Adrenal gland (tissue), 9 donors: ENCODE measurements at regions not wholly inside any gene's neighbourhood (a gene's known extent, or its start where the extent isn't known, plus 50 kb on each side); places are given as distances from the start of the nearest gene placed in this dataset.
"Not testable (repeated sequence)": the region's sequence is repeated elsewhere in the genome, so short reads cannot be mapped to it uniquely, and the experiment has no call there.

Source experiments
- DNase-seq, 7 donors: peaks; one replicate each; pipeline ENCODE4 v3.0.0-alpha.2; 2019 to 2020
- H3K27ac ChIP-seq, 5 donors: fragments of 200-600 bp; sonication (generic) in 4 of 5; 1 replicate in 3 of 5; 2 replicates in 2 of 5; pipeline versions ENCODE4 v1.5.1 to v1.8.0; 2016 to 2020; ENCODE audit warnings: mild to moderate bottlenecking in 1 of 5
- H3K27me3 ChIP-seq: fragments of 200-600 bp; 2 replicates; pipeline ENCODE4 v1.8.0; 2021
- H3K36me3 ChIP-seq, 2 donors: fragments of 200-600 bp; replicated peaks in 1 of 2; 1 replicate in 1 of 2; 2 replicates in 1 of 2; pipeline versions ENCODE4 v1.5.1 to v1.8.0; 2018 to 2022
- H3K4me1 ChIP-seq, 2 donors: fragments of 200-600 bp; replicated peaks in 1 of 2; 1 replicate in 1 of 2; 2 replicates in 1 of 2; pipeline versions ENCODE4 v1.5.1 to v1.8.0; 2018 to 2021
- H3K4me3 ChIP-seq, 4 donors: fragments of 200-600 bp; sonication (generic) in 3 of 4; one replicate each; pipeline ENCODE4 v1.5.1; 2016 to 2018
- H3K9me3 ChIP-seq, 3 donors: fragments of 200-600 bp; sonication (generic) in 1 of 3; replicated peaks in 1 of 3; 1 replicate in 2 of 3; 2 replicates in 1 of 3; pipeline versions ENCODE4 v1.5.1 to v1.8.0; 2016 to 2021
- POLR2A ChIP-seq, 2 donors: fragments of 450-650 bp; IDR thresholded peaks; one replicate each; pipeline ENCODE4 v1.6.1; 2017; ENCODE audit warnings: antibody characterized with exemption in 2 of 2, mild to moderate bottlenecking in 2 of 2, moderate library complexity in 1 of 2
- whole genome bisulfite sequencing, 4 donors: extraction: QIAGEN DNeasy Blood & Tissue Kit in 2 of 4; methylation state at CpG; one replicate each; pipeline versions ENCODE4 v1.1.5 to v1.1.7; 2013 to 2017; 5-methylcytosine and 5-hydroxymethylcytosine counted together
- intact Hi-C, 2 donors: fragments of 100-400 bp; cut with DNase I; formaldehyde crosslinking; loops; one replicate each; pipeline versions ENCODE4 v1.14.1 to v1.15.0; 2022 to 2023
- TF ChIP-seq, protein P1 (sequence below), 6 experiments: fragments of 450-650 bp in 4 of 6; fragments of 200-600 bp in 2 of 6; sonication (generic) in 1 of 6; IDR thresholded peaks; 1 replicate in 5 of 6; 2 replicates in 1 of 6; pipeline versions ENCODE4 v1.5.1 to v1.8.0; 2016 to 2021; ENCODE audit warnings: antibody characterized with exemption in 6 of 6, mild to moderate bottlenecking in 2 of 6, moderate library complexity in 1 of 6
- donor health status: healthy with polysubstance abuse.
- donor health status: Bipolar disorder and iron deficiency.
- donor health status: DM: yes; HTN: yes; CAD: no.
- donor health status: DM: no; HTN: no; CAD: no.
- donor health status: DM: no; HTN: no; CAD: no.

DNA sequence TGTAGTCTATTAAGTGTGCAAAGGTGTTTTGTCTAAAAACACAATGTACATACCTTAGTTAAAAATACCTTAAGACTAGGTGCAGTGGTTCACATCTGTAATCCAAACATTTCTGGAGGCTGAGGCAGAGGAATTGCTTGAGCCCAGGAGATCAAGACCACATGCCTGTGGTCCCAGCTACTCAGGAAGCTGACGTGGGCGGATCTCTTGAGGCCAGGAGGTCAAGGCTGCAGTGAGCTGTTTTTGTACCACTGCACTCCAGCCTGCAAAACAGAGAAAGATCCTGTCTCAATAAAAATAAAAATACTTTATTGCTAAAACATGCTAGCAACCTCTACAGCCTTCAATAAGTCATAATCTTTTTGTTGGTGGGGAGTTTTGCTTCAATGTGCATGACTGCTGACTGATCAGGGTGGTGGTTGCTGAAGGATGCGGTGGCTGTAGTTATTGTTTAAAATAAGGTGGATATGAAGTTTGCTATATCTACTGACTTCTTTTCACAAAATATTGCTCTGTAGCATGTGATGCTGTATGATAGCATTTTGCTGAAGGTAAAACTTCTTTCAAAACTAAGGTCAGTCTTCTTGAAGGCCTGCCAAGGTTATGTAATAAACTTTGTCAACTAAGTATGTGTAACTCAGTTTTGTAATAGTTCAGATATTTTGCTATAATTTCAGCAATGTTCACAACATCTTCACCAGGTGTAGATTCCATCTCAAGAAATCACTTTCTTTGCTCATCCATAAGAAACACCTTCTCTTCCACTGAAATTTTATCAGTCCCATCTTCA is 1238.0 kb upstream of the NRXN1 start:
- Histone ChIP-seq H3K27ac (no peak overlapping the region), H3K27me3 (no peaks in the 10 kb centered on the region), H3K36me3 (no peaks in the 10 kb centered on the region), H3K4me3 (no peak overlapping the region), H3K9me3 (no peaks in the 10 kb centered on the region), H3K4me1 (no peaks in the 10 kb centered on the region)
- no peak for DNase-seq
- 47 to 59% (median 51%) methylated on average over 3 of the region's 3 CpGs for whole genome bisulfite sequencing, 4 donors
- TF ChIP-seq, protein P1, sequence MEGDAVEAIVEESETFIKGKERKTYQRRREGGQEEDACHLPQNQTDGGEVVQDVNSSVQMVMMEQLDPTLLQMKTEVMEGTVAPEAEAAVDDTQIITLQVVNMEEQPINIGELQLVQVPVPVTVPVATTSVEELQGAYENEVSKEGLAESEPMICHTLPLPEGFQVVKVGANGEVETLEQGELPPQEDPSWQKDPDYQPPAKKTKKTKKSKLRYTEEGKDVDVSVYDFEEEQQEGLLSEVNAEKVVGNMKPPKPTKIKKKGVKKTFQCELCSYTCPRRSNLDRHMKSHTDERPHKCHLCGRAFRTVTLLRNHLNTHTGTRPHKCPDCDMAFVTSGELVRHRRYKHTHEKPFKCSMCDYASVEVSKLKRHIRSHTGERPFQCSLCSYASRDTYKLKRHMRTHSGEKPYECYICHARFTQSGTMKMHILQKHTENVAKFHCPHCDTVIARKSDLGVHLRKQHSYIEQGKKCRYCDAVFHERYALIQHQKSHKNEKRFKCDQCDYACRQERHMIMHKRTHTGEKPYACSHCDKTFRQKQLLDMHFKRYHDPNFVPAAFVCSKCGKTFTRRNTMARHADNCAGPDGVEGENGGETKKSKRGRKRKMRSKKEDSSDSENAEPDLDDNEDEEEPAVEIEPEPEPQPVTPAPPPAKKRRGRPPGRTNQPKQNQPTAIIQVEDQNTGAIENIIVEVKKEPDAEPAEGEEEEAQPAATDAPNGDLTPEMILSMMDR (IDR thresholded peaks at IDR 0.05) = no peak
- no peak for TF ChIP-seq POLR2A (IDR thresholded peaks at IDR 0.05)
- intact Hi-C loops = no loop called here

DNA sequence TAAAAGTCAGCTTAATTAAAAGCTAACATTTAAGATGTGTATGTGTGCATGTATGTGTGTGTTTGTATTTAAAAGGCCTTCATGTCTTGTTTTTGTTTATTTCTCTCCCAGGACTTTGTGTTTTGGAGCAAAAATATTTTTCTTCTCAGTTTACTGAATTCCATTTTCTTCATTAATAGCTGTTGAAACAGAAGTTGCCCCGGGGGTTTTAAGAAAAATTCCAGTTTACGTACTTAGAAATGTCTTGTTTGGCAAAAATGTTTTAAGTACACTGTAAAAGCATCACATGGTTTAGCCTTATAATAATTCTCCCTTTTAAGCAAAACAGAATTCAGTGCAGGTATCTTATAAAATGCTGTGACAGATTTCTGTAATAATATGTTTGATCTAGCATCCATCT is 1233.0 kb upstream of the NRXN1 start:
- Histone ChIP-seq H3K9me3 (no peaks in the 10 kb centered on the region), H3K27me3 (no peaks in the 10 kb centered on the region), H3K4me3 (no peak overlapping the region), H3K27ac (no peak overlapping the region), H3K36me3 (no peaks in the 10 kb centered on the region), H3K4me1 (no peaks in the 10 kb centered on the region)
- intact Hi-C loops = no loop called here
- TF ChIP-seq POLR2A (IDR thresholded peaks at IDR 0.05) = no peak
- TF ChIP-seq, protein P1 (IDR thresholded peaks at IDR 0.05) = no peak
- DNase-seq = no peak
- WGBS, 4 donors = 63 to 94% (median 79%) methylated on average over 2 of the region's 2 CpGs

DNA sequence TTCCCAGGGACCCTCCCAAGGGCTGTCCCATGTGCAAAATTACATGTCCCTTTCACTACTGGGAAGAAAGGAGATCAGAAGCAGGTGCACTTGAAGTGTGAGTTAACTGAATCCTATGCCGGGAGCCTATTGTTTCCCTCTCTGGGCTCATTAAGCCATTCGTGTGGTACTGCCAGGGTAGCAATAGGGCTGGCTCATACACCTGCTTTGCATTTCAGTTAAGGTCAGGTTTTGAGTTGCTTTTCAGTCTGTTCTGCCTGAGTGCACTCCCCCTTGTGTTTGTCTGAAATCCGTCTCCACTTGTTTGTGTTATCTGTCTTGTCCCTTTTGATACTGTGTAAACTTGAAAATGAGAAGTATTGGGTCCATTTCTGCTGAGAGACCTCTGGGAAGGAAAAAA is 1232.6 kb upstream of the NRXN1 start:
- Histone ChIP-seq H3K4me3 (no peak overlapping the region), H3K36me3 (no peaks in the 10 kb centered on the region), H3K4me1 (no peaks in the 10 kb centered on the region), H3K27me3 (no peaks in the 10 kb centered on the region), H3K27ac (no peak overlapping the region), H3K9me3 (no peaks in the 10 kb centered on the region)
- intact Hi-C loops = no loop called here
- TF ChIP-seq POLR2A (IDR thresholded peaks at IDR 0.05) = no peak
- TF ChIP-seq, protein P1 (IDR thresholded peaks at IDR 0.05) = no peak
- WGBS, 4 donors = 66 to 84% (median 79%) methylated on average over 3 of the region's 3 CpGs
- DNase-seq = no peak

DNA sequence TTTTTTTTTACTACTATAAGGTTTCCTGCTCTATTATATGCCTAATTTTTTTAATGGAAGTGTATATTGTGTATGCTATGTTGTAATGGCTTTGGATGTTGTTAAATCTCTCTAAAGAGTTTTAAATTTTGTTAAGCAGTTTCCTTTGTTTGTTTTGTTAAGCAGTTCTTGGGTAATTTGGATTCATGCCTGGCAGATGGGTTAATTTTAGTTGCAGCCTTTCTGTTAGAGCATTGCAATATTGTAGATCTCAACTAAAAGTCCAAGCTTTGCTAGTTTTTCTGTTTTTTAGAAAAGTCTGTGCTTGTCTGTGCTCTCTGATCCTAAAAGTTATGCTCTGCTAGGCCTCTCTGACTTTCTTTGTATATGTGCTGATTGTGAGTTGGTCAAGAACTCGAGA is 1229.0 kb upstream of the NRXN1 start:
- Histone ChIP-seq H3K9me3 (no peaks in the 10 kb centered on the region), H3K4me3 (no peak overlapping the region), H3K27me3 (no peaks in the 10 kb centered on the region), H3K36me3 (no peaks in the 10 kb centered on the region), H3K4me1 (no peaks in the 10 kb centered on the region), H3K27ac (no peak overlapping the region)
- intact Hi-C loops = no loop called here
- WGBS, 4 donors = 44 to 53% (median 47%) methylated on average over 1 of the region's 1 CpG
- TF ChIP-seq, protein P1 (IDR thresholded peaks at IDR 0.05) = no peak
- TF ChIP-seq POLR2A (IDR thresholded peaks at IDR 0.05) = no peak
- DNase-seq = no peak

DNA sequence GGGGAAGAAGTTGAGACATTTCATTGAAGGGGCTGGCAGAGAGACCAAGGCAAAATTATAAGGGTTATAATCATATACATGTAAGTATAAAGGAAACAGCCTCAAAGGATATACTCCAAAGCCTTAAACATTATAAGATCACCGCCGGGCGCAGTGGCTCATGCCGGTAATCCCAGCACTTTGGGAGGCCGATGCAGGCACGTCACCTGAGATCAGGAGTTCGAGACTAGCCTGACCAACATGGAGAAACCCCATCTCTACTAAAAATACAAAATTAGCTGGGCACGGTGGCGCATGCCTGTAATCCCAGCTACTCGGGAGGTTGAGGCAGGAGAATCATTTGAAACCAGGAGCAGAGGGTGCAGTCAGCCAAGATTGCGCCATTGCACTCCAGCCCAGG is 1227.0 kb upstream of the NRXN1 start:
- H3K27ac ChIP-seq, H3K9me3 ChIP-seq, DNase-seq, H3K27me3 ChIP-seq, H3K4me1 ChIP-seq, H3K4me3 ChIP-seq, intact Hi-C loops, H3K36me3 ChIP-seq: not testable (repeated sequence)
- 88 to 94% (median 91%) methylated on average over 11 of the region's 11 CpGs for WGBS, 4 donors
